HCT116 (cell line): ENCODE measurements at regions not wholly inside any gene's neighbourhood (a gene's known extent, or its start where the extent isn't known, plus 50 kb on each side); places are given as distances from the start of the nearest gene placed in this dataset.

Source experiments
- ATAC-seq: fragments of 200-7000 bp; cut with Tn5 transposase; 2 replicates; pipeline ENCODE4 v1.9.1; 2020; ENCODE audit warnings: mild to moderate bottlenecking, moderate library complexity
- BruUV-seq: library from RNA; stranded (reverse); fragments of 400-500 nt; replicated peaks from 2 replicates; lab custom pipeline; 2021; lab: Mats Ljungman, UMichigan
- CTCF ChIA-PET: fragments of 300-600 bp; sonication (Branson Sonifier 250); formaldehyde crosslinking; loops from one replicate; lab custom pipeline; 2021; ENCODE audit warnings: antibody characterized with exemption; lab: Charles Lee
- POLR2A ChIA-PET: fragments of 300-600, 350-600 bp; sonication (Branson Sonifier 250); formaldehyde crosslinking; loops from one replicate; lab custom pipeline; 2021; ENCODE audit warnings: antibody characterized with exemption; lab: Charles Lee
- RAD21 ChIA-PET, 2 experiments: fragments of 300-600 bp; sonication (Branson Sonifier 250); formaldehyde crosslinking; loops; one replicate each; lab custom pipeline; 2023; ENCODE audit warnings: low total read pairs in 2 of 2; ENCODE audit not compliant: uncharacterized antibody in 2 of 2, unreplicated experiment in 2 of 2, low non-redundant PET in 1 of 2; lab: Charles Lee
- DNase-seq: peaks from one replicate; pipeline ENCODE4 v3.0.0-alpha.2; 2010; ENCODE audit warnings: low read depth, low spot score
- H2AFZ ChIP-seq: fragments of 200-600 bp; shearing (Covaris generic), sonication (generic); 2 replicates; pipeline ENCODE4 v1.6.1; 2017; ENCODE audit warnings: low read depth, mixed run types, mixed read lengths, antibody characterized with exemption, low read length; ENCODE audit not compliant: poor library complexity, severe bottlenecking
- H3K27ac ChIP-seq: 2 replicates; pipeline ENCODE4 v1.5.1; 2012; ENCODE audit warnings: low read depth, low read length
- H3K27me3 ChIP-seq: fragments of 200-600 bp; sonication (generic); 2 replicates; pipeline ENCODE4 v1.6.1; 2016; ENCODE audit warnings: mixed run types, low read length, mixed read lengths; ENCODE audit not compliant: insufficient read depth
- H3K36me3 ChIP-seq, 2 experiments: fragments of 200-500 bp in 1 of 2; fragments of 200-600 bp in 1 of 2; sonication (Bioruptor generic) in 1 of 2; sonication (generic) in 1 of 2; 2 replicates each; pipeline versions ENCODE4 v1.5.1 to v1.6.1; 2014 to 2016; ENCODE audit warnings: low read length in 2 of 2, inconsistent platforms in 1 of 2, mixed read lengths in 1 of 2, mixed run types in 1 of 2; ENCODE audit not compliant: insufficient read depth in 2 of 2, control insufficient read depth in 1 of 2
- H3K4me1 ChIP-seq, 2 experiments: fragments of 200-600 bp in 1 of 2; sonication (generic) in 1 of 2; 2 replicates each; pipeline versions ENCODE4 v1.5.1 to v1.6.1; 2012 to 2017; ENCODE audit warnings: low read length in 2 of 2, inconsistent platforms in 1 of 2, mild to moderate bottlenecking in 1 of 2, mixed read lengths in 1 of 2, mixed run types in 1 of 2, moderate library complexity in 1 of 2; ENCODE audit not compliant: insufficient read depth in 2 of 2, control insufficient read depth in 1 of 2
- H3K4me2 ChIP-seq: fragments of 200-600 bp; sonication (generic); 2 replicates; pipeline ENCODE4 v1.6.1; 2017; ENCODE audit warnings: mixed run types, low read length, mixed read lengths
- H3K4me3 ChIP-seq, 2 experiments: fragments of 200-600 bp in 1 of 2; sonication (generic) in 1 of 2; replicated peaks in 1 of 2; 2 replicates each; pipeline ENCODE4 v1.5.1; 2011 to 2016; ENCODE audit warnings: low read length in 2 of 2, control low read depth in 1 of 2, low read depth in 1 of 2, mild to moderate bottlenecking in 1 of 2, mixed read lengths in 1 of 2, mixed run types in 1 of 2
- H3K79me2 ChIP-seq: fragments of 200-600 bp; sonication (generic); 2 replicates; pipeline ENCODE4 v1.6.1; 2017; ENCODE audit warnings: mild to moderate bottlenecking, mixed run types, low read length, moderate library complexity, mixed read lengths; ENCODE audit not compliant: insufficient read depth
- H3K9ac ChIP-seq: fragments of 200-600 bp; sonication (generic); 2 replicates; pipeline ENCODE4 v1.6.1; 2016; ENCODE audit warnings: low read length, mixed read lengths
- H3K9me2 ChIP-seq: fragments of 200-600 bp; sonication (generic), shearing (Covaris generic); 2 replicates; pipeline ENCODE4 v1.6.1; 2017; ENCODE audit warnings: mixed run types, mild to moderate bottlenecking, moderate library complexity; ENCODE audit not compliant: insufficient read depth
- H3K9me3 ChIP-seq, 2 experiments: fragments of 200-500 bp in 1 of 2; fragments of 200-600 bp in 1 of 2; sonication (Bioruptor generic) in 1 of 2; sonication (generic) in 1 of 2; 2 replicates each; pipeline ENCODE4 v1.6.1; 2014 to 2017; ENCODE audit warnings: low read length in 2 of 2, mixed read lengths in 2 of 2, inconsistent platforms in 1 of 2, low read depth in 1 of 2, mild to moderate bottlenecking in 1 of 2, mixed run types in 1 of 2, moderate library complexity in 1 of 2; ENCODE audit not compliant: control insufficient read depth in 1 of 2, insufficient read depth in 1 of 2
- H4K20me1 ChIP-seq: fragments of 200-600 bp; sonication (generic), shearing (Covaris generic); 2 replicates; pipeline ENCODE4 v1.6.1; 2017; ENCODE audit warnings: mixed run types, mild to moderate bottlenecking, moderate library complexity; ENCODE audit not compliant: insufficient read depth
- CBX3 ChIP-seq: IDR thresholded peaks from 2 replicates; pipeline ENCODE4 v1.6.1; 2012; ENCODE audit warnings: low read depth
- CEBPB ChIP-seq: IDR thresholded peaks from 2 replicates; pipeline ENCODE4 v1.6.1; 2012; ENCODE audit warnings: low read depth
- ELF1 ChIP-seq: IDR thresholded peaks from 2 replicates; pipeline ENCODE4 v1.6.1; 2012; ENCODE audit warnings: low read depth, borderline replicate concordance
- EZH2phosphoT487 ChIP-seq: fragments of 200-600 bp; IDR thresholded peaks from 2 replicates; pipeline ENCODE4 v1.6.1; 2018; ENCODE audit warnings: antibody characterized with exemption, borderline replicate concordance
- JUND ChIP-seq: IDR thresholded peaks from 2 replicates; pipeline ENCODE4 v1.6.1; 2012
- POLR2A ChIP-seq: IDR thresholded peaks from 2 replicates; pipeline ENCODE4 v1.7.0; 2011; ENCODE audit warnings: borderline replicate concordance; ENCODE audit not compliant: insufficient read depth, insufficient read length; ENCODE audit errors: extremely low read depth
- POLR2AphosphoS5 ChIP-seq: IDR thresholded peaks from 2 replicates; pipeline ENCODE4 v1.6.1; 2011; ENCODE audit warnings: mild to moderate bottlenecking, low read depth, low read length, moderate library complexity
- RAD21 ChIP-seq: IDR thresholded peaks from 2 replicates; pipeline ENCODE4 v1.6.1; 2012; ENCODE audit warnings: low read depth, mild to moderate bottlenecking
- SP1 ChIP-seq: IDR thresholded peaks from 2 replicates; pipeline ENCODE4 v1.6.1; 2012; ENCODE audit warnings: low read depth
- ZNF274 ChIP-seq: fragments of 200-500 bp; sonication (Bioruptor generic); IDR thresholded peaks from 2 replicates; pipeline ENCODE4 v1.6.1; 2014; ENCODE audit warnings: mild to moderate bottlenecking, low read depth, low read length, inconsistent platforms
- intact Hi-C: fragments of 100-400 bp; cut with micrococcal nuclease; formaldehyde crosslinking; loops from 2 replicates; pipeline ENCODE4 v1.10.0; 2022
- TF ChIP-seq, protein P1 (sequence below): IDR thresholded peaks from 2 replicates; pipeline ENCODE4 v1.6.1; 2012
- TF ChIP-seq, protein P2 (sequence below): IDR thresholded peaks from 2 replicates; pipeline ENCODE4 v1.6.1; 2011; ENCODE audit warnings: mild to moderate bottlenecking, low read length, moderate library complexity; ENCODE audit not compliant: insufficient replicate concordance; ENCODE audit errors: extremely low read depth
- TF ChIP-seq, protein P3 (sequence below), 3 experiments: fragments of 200-600 bp in 1 of 3; sonication (generic) in 1 of 3; IDR thresholded peaks in 2 of 3; conservative IDR thresholded peaks in 1 of 3; 2 replicates each; pipeline ENCODE4 v1.5.1; 2012 to 2017; ENCODE audit warnings: low read depth in 2 of 3, low read length in 2 of 3, antibody characterized with exemption in 1 of 3, borderline replicate concordance in 1 of 3, control low read depth in 1 of 3, mild to moderate bottlenecking in 1 of 3, mixed read lengths in 1 of 3, mixed run types in 1 of 3, moderate library complexity in 1 of 3; ENCODE audit not compliant: insufficient read depth in 1 of 3

DNA sequence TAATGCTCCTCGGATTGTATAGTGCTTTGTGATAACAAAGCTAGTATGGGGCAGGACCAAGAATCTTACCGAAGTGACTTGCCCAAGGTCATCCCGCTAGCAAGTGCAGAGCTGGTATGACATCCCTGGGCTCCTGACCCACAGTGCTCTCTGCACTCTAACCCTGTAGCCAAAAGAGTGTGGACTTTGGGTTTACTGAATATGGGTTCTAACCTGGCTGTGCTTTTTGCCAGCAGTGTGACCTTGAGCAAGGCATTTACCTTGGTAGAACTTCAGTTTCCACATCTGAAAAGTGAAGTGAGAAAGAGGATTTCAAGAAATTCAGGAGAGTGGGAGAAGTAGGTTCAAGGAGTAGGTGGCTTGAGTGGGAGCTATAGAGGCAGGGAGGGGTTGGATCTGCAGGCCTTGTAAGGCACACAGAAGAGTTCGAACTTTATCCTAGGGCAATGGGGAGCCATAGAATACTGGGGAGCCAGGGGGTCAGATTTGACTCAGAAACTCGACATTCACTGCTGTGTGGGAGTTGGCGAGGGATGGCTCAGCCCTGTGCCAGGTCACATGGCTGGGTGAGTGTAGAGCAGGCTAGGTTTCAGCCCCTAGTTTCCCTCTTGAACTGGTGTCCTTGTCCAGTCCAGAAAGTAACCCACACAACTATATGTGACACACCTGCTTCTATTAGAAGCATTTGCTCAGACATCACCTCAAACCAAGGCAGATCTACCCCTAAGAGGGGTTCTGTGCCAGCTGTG lies 91.9 kb downstream of the RPLP1 start:
- Histone ChIP-seq H3K4me1 (no peaks in the 10 kb centered on the region), H3K4me3 (no peak overlapping the region), H4K20me1 (no peaks in the 10 kb centered on the region), H3K36me3 (no peaks in the 10 kb centered on the region), H3K9me3 (no peaks in the 10 kb centered on the region), H3K27ac (no peak overlapping the region), H2AFZ (no peak overlapping the region), H3K9ac (no peak overlapping the region), H3K79me2 (no peaks in the 10 kb centered on the region), H3K4me2 (no peak overlapping the region), H3K27me3 (0 out of 2 replicates have a peak, but pooled peaks cover 2% of the 10 kb centered on the region), H3K9me2 (no peaks in the 10 kb centered on the region)
- RAD21 ChIA-PET = no interaction called here
- CTCF ChIA-PET = no interaction called here
- DNase-seq = no peak
- POLR2A ChIA-PET = no interaction called here
- intact Hi-C loops = no loop called here
- no TSS peak for BruUV-seq
- ATAC-seq = no peak
- TF ChIP-seq, protein P1, sequence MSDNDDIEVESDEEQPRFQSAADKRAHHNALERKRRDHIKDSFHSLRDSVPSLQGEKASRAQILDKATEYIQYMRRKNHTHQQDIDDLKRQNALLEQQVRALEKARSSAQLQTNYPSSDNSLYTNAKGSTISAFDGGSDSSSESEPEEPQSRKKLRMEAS = no peak
- TF ChIP-seq, protein P2, sequence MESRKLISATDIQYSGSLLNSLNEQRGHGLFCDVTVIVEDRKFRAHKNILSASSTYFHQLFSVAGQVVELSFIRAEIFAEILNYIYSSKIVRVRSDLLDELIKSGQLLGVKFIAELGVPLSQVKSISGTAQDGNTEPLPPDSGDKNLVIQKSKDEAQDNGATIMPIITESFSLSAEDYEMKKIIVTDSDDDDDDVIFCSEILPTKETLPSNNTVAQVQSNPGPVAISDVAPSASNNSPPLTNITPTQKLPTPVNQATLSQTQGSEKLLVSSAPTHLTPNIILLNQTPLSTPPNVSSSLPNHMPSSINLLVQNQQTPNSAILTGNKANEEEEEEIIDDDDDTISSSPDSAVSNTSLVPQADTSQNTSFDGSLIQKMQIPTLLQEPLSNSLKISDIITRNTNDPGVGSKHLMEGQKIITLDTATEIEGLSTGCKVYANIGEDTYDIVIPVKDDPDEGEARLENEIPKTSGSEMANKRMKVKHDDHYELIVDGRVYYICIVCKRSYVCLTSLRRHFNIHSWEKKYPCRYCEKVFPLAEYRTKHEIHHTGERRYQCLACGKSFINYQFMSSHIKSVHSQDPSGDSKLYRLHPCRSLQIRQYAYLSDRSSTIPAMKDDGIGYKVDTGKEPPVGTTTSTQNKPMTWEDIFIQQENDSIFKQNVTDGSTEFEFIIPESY = no peak

DNA sequence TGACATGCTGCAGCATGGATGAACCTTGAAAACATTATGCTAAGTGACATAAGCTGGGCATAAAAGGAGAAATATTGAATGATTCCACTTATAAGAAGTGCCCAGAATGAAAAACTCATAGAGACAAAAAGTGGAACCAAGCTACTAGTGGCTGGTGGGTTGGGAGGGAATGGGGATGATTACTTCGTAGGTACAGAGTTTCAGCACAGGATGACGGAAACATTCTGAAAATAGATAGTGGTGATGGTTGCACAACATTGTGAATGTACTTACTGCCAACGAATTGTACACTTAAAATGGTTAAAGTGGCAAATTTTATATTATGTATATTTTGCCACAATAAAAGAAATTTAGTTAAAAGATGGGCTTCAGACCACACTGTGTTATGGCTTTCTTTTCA lies 93.6 kb downstream of the RPLP1 start:
- Histone ChIP-seq H3K27me3 (0 out of 2 replicates have a peak, but pooled peaks cover 2% of the 10 kb centered on the region), H3K9ac (no peak overlapping the region), H4K20me1 (no peaks in the 10 kb centered on the region), H3K9me2 (no peaks in the 10 kb centered on the region), H3K36me3 (no peaks in the 10 kb centered on the region), H3K27ac (no peak overlapping the region), H3K4me1 (no peaks in the 10 kb centered on the region), H2AFZ (no peak overlapping the region), H3K4me2 (no peak overlapping the region), H3K4me3 (no peak overlapping the region), H3K79me2 (no peaks in the 10 kb centered on the region), H3K9me3 (no peaks in the 10 kb centered on the region; a peak in 1 of 4 replicates)
- DNase-seq (no peak), ATAC-seq (no peak)
- no TSS peak for BruUV-seq
- intact Hi-C loops = no loop called here
- TF ChIP-seq JUND (no peak), SP1 (no peak), POLR2AphosphoS5 (no peak), EZH2phosphoT487 (no peak), POLR2A (no peak), CEBPB (no peak), ELF1 (no peak), RAD21 (no peak), ZNF274 (no peak), CBX3 (no peak)
- TF ChIP-seq, protein P3, sequence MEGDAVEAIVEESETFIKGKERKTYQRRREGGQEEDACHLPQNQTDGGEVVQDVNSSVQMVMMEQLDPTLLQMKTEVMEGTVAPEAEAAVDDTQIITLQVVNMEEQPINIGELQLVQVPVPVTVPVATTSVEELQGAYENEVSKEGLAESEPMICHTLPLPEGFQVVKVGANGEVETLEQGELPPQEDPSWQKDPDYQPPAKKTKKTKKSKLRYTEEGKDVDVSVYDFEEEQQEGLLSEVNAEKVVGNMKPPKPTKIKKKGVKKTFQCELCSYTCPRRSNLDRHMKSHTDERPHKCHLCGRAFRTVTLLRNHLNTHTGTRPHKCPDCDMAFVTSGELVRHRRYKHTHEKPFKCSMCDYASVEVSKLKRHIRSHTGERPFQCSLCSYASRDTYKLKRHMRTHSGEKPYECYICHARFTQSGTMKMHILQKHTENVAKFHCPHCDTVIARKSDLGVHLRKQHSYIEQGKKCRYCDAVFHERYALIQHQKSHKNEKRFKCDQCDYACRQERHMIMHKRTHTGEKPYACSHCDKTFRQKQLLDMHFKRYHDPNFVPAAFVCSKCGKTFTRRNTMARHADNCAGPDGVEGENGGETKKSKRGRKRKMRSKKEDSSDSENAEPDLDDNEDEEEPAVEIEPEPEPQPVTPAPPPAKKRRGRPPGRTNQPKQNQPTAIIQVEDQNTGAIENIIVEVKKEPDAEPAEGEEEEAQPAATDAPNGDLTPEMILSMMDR (IDR thresholded peaks at IDR 0.05 in 2 of 3, conservative IDR thresholded peaks at IDR 0.05 in 1 of 3; ENCODE audit: borderline replicate concordance in 1 of 3, insufficient read depth in 1 of 3, low read depth in 2 of 3, low read length in 2 of 3) = no peak
- TF ChIP-seq, protein P2 = no peak
- POLR2A ChIA-PET = no interaction called here
- RAD21 ChIA-PET = no interaction called here
- CTCF ChIA-PET = no interaction called here
